NCI-H2227 treated with DMSO at 0.1 percent for 48 hours (cell line): ENCODE measurements at regions not wholly inside any gene's neighbourhood (a gene's known extent, or its start where the extent isn't known, plus 50 kb on each side); places are given as distances from the start of the nearest gene placed in this dataset.

Experiments used
- DNase-seq: peaks from one replicate; lab custom pipeline; 2025; lab: John Stamatoyannopoulos, UW

DNA sequence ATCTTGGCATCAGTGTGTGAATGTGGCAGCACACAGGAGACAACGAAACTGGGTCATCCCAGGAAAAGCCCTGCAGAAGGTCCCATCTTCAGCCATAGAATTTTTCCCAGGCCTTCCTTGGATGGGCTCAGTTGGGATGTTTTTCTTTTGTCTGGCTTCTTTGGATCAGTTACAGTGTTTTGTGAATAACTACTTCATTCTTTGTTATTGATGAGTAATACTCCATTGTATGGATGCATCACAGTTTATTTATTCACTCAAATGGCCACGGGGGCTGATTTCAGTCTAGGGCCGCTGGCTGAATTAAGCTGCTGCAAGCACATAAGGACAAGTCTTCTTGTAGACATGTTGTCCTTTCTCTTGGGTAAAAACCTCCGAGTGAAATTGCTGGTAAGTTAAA is 81.3 kb upstream of the CD93 start:
- no peak for DNase-seq

DNA sequence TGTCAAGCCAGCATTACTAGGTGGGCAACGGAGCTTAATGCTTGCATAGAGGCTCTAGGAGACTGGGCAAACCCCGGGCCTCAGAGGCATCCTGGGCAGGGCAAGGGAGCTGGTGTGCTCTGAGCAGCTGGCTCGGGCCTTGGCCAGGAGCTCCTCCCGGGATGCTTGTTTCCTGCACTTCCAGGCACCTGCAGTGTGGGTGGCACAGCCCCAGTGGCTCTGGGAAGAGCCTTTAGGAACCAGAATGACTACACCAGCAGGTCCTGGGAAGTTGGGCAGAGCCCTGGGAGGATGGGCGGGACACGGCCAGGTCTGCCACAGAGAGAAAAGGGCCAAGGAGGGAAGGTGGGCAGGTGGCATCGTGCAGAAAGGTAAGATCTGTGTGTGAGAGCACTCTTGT is 80.4 kb upstream of the CD93 start:
- no peak for DNase-seq

GRCh38 chr20:23165964-23166363 is 79.8 kb upstream of the CD93 start:
- DNase-seq, result no peak

- no peak for DNase-seq
These were observed 79.2 kb upstream of the CD93 start for GRCh38 chr20:23165307-23165750.

GRCh38 chr20:23164176-23164601 is 78.1 kb upstream of the CD93 start:
- no peak for DNase-seq

DNA sequence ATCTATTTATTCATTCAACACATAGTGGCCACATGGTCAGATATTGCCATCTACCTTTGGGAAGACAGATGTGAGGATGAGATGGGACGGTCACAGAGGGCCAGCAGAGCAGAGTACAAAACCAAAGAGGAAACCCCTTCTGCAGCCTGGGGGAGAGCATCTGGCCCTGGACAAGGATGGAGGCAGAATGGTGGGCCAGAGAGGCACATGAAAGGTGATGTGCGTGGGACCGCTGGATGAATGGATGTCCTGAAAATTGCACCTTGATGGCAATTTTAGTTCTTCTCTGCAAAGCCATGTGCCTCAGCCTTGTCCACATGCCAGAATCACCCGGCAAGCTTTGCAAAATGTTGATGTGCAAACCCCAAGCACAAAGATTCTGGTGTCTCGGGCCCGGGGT is 77.4 kb upstream of the CD93 start:
- DNase-seq, result no peak

DNA sequence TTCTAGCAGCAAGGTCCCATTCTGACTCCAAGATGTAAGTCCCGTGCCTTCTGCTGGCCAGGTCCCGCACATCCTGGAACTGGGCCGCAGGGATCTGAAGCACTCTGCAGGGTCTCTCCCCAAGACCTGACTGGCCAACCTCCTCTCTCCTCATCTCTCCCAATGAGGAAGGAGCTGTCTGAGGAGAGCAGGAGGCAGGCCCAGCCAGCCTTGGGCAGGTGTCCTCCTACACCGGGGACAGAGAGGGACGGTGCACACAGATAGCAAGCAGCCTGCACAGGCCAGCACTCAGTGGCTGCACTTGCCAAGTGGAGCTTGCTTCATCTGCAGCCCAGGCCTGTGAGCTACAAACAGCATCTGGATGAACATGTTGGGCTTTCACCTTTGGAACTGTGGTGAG is 76.8 kb upstream of the CD93 start:
- no peak for DNase-seq

GRCh38 chr20:23161968-23162696 is 76.0 kb upstream of the CD93 start:
- DNase-seq, result no peak

DNA sequence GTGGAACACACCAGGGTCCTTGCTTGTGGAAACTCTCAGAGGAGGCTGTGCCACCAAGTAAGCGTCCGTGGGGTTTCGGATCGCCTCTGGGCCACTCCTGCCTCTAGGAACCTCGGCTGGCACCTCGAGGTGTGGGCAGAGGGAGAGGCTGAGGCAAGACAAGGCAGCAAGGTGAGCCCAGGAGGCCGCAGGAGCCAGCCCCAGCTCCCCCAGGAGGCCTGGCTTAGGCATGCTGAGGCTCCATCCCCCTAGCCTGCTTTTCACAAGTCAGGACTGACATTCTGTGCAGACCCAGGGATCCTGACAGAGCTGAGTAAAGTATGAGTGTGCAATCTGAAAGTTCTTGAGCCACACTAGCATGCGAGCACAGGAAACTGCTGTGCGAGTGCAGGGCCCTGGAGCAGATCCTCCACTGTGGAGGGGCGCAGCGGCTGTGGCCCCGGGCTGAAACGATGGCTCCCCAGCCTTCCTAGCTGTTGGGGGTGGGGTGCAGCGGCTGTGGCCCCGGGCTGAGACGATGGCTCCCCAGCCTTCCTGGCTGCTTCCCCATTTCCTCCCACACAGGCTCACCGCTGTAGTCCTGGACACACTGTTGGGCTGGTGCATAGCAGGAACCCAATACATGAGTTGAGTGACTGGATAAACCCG is 75.2 kb upstream of the CD93 start:
- DNase-seq, result no peak

- DNase-seq, result no peak
These were observed 74.6 kb upstream of the CD93 start for GRCh38 chr20:23160536-23161243.

DNA sequence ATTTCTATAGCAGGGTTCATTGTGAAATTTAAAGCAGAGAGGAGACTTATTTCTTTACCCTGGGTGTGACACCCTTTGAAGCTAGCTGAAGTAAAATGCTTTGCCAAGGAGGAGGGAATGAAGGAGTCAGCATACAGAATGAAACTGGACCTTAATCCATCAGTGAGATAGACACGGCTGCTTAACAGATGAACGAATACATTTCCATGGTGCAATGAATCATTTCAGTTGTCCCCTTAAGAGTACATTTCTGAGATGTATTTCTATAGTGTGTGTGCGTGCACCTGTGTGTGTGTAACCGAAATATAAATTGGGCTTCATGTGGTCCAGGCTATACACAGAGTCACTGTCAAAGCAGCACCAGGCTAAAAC is 73.8 kb upstream of the CD93 start:
- no peak for DNase-seq

DNA sequence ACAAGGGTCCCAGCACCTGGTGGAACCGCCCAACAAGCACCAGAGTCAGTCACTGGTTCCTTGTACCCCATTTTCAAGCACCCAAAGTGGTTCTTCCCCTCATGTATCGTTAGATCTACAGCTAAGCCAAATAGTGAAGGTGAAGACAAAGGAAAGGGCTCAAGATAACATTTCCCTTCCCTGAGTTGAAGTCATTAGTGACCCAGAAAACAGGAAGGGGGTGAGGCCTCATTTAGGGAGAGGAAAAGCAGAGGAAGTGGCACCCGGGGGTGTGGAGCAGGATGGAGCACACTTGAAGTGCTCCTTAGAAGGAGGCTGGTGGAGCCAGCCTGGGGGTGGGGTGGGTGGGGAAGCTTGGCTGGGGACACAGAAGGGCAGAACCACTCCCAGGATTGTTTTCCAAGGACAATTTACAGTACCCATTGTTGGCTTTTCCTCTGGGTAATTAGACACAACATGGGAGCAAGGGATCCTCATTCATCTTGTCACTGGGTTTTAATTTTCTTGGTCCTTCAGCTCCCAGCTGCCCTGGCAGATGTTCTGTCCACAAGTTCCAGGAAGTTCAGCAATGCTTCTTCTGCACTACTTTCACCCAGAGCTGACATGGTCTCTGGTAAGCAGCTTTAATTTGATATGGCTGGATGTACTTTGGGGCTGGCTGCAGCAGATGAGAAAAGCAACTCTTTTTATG is 73.3 kb upstream of the CD93 start:
- no peak for DNase-seq

DNA sequence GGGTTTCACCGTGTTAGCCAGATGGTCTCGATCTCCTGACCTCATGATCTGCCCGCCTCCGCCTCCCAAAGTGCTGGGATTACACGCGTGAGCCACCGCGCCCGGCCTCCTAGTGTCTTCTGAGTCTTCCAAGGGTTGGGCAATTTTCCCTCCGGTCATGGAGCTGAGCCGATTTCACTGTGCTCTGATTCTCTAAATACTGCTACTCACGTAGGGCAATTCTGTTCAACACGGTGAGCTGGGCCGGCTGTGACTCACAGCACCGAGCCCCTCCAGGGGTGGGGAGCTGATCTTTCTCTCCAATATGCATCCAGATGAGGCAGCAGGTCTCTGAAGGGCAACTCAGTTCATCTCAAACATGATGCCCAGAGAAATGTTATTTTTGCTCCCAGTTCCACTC is 71.6 kb upstream of the CD93 start:
- DNase-seq, result no peak

DNA sequence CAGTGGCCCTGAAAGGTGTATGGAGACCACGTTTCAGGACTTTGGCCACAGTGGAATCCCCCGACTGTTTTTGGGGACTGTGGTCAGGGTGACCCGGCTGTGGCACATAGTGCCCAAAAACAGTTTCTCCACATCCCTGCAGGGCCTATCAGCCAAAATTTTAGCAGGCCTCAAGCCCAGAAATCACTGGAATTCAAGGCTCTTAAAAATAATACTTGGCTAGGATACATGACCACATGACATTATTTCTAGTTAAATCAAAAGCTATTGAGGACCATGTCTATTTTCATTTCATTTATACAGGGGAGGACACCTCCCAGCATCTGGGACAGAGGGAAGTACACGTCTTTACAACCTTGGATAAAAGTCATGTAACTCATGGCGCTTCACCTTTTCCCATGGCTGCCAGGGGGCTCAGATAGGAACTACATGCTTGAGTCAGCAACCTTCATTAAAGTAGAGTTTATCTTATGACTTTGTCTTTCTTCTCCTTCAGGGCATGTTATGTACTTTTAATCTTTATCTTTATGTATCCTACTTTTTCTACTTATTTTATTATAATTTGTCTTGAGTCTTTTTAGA is 70.8 kb upstream of the CD93 start:
- no peak for DNase-seq

DNA sequence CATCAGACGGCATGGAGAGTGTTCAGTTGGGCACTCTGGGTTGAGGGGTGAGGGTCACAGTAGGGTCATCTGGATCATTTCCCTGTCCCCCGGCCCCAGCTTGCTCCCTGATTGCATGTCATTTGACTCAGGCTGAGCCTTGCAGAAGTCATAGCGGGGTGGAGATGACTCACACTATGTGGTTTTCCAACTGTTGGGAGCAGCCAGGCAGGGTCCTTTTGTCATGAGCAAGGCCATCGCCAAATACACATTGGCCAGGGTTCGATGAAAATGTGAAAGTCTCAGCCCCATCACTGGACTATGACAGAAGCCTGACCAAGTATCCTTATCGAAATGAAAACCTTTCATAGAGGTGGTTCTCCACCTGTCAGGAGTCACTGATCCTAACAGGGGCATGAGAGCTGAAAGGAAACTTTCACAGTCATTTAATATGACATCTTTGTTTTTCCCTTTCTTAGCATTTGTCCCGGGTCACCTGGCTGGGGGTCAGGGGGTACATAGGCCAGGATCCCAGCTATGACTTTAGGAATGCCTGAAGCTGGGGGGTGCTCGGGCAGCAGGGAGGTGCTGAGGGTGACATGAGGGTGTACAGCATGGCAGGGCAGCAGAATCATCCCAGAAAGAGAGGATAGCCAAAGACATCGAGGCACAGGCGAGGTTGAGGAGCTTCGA is 70.2 kb upstream of the CD93 start:
- DNase-seq, result no peak

DNA sequence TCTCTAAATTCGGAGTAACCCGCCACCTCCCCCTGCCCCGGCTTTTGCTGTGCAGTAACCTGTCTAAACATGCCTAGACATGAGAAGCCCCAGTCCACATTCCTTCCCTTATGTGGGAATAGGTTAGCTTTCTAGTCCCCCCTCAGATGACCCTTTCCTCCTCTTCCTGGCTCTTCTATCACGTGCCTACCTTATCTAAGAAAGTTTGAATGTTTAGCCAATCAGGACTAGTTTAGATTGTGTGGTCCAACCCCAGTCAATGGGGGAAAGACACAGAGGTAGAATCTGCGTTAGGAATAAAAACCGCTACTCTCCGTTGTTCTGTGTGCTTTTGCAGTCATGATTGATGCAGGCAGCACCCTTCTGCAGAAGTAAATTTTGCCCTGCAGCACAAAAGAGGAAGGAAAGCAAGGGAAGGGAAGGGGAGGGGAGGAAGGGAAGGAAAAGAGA is 69.0 kb upstream of the CD93 start:
- no peak for DNase-seq

GRCh38 chr20:23153696-23154341 is 67.7 kb upstream of the CD93 start:
- DNase-seq, result no peak

DNA sequence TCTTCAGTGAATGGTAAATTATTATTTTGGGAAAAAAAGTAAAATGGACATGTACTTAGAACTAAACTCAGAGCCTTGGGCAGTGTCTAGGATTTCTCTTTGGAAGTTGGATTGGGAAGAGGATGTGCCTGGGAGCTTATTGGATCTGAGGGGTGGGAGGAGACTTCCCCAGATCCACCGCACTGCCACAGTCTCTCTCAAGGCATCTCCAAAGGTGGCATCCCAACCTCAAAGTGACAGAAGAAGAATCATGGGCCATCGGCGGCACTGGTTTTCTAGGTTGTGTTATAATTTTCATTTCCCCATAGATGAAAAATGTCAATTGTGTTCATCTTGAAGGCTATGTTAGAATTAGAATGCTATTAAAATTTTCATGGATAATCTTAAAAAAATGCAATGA is 66.8 kb upstream of the CD93 start:
- no peak for DNase-seq

- DNase-seq, result no peak
These were observed 66.3 kb upstream of the CD93 start for GRCh38 chr20:23152308-23152892.

GRCh38 chr20:23151885-23152284 is 65.8 kb upstream of the CD93 start:
- DNase-seq, result no peak
